H9 (cell line): ENCODE measurements at regions not wholly inside any gene's neighbourhood (a gene's known extent, or its start where the extent isn't known, plus 50 kb on each side); places are given as distances from the start of the nearest gene placed in this dataset.

Experiments used
- DNase-seq: peaks from one replicate; pipeline ENCODE4 v3.0.0-alpha.2; 2017
- H2AFZ ChIP-seq: one replicate; pipeline ENCODE4 v1.6.1; 2013; ENCODE audit warnings: mild to moderate bottlenecking, low read length, control low read depth, moderate library complexity
- H2AK5ac ChIP-seq: 2 replicates; pipeline ENCODE4 v1.6.1; 2013; ENCODE audit warnings: low read length, control low read depth, mixed read lengths; ENCODE audit not compliant: insufficient read length
- H2BK120ac ChIP-seq: one replicate; pipeline ENCODE4 v1.6.1; 2013; ENCODE audit warnings: low read depth, mild to moderate bottlenecking, low read length, control low read depth, inconsistent platforms; ENCODE audit not compliant: poor library complexity, severe bottlenecking
- H2BK12ac ChIP-seq: 2 replicates; pipeline ENCODE4 v1.6.1; 2013; ENCODE audit warnings: low read length, control low read depth, mixed read lengths, low read depth; ENCODE audit not compliant: insufficient read length
- H2BK15ac ChIP-seq: 2 replicates; pipeline ENCODE4 v1.6.1; 2013; ENCODE audit warnings: low read depth, low read length, control low read depth
- H2BK20ac ChIP-seq: one replicate; pipeline ENCODE4 v1.6.1; 2013; ENCODE audit warnings: low read depth, mild to moderate bottlenecking, low read length, control low read depth, inconsistent platforms; ENCODE audit not compliant: poor library complexity, severe bottlenecking
- H2BK5ac ChIP-seq: 2 replicates; pipeline ENCODE4 v1.6.1; 2013; ENCODE audit warnings: low read length, control low read depth, mixed read lengths; ENCODE audit not compliant: insufficient read length
- H3K14ac ChIP-seq: 2 replicates; pipeline ENCODE4 v1.6.1; 2013; ENCODE audit warnings: low read length, control low read depth; ENCODE audit not compliant: insufficient read depth
- H3K18ac ChIP-seq: 2 replicates; pipeline ENCODE4 v1.6.1; 2013; ENCODE audit warnings: low read depth, mild to moderate bottlenecking, mixed read lengths, low read length, control low read depth; ENCODE audit not compliant: insufficient read length
- H3K23ac ChIP-seq: 2 replicates; pipeline ENCODE4 v1.6.1; 2013; ENCODE audit warnings: low read length, control low read depth, mixed read lengths, low read depth; ENCODE audit not compliant: insufficient read length
- H3K23me2 ChIP-seq: 2 replicates; pipeline ENCODE4 v1.6.1; 2013; ENCODE audit warnings: low read depth, mild to moderate bottlenecking, mixed read lengths, low read length, control low read depth; ENCODE audit not compliant: insufficient read length, poor library complexity, severe bottlenecking
- H3K27ac ChIP-seq: 2 replicates; pipeline ENCODE4 v1.5.1; 2013; ENCODE audit warnings: low read length, control low read depth, mixed read lengths, low read depth; ENCODE audit not compliant: insufficient read length
- H3K27me3 ChIP-seq: 2 replicates; pipeline ENCODE4 v1.6.1; 2013; ENCODE audit warnings: low read length, control low read depth, inconsistent platforms; ENCODE audit not compliant: insufficient read depth
- H3K4ac ChIP-seq: 2 replicates; pipeline ENCODE4 v1.6.1; 2013; ENCODE audit warnings: low read depth, mild to moderate bottlenecking, control low read depth, inconsistent platforms, low read length, moderate library complexity
- H3K4me1 ChIP-seq: 2 replicates; pipeline ENCODE4 v1.6.1; 2013; ENCODE audit warnings: low read length, control low read depth, inconsistent platforms; ENCODE audit not compliant: insufficient read depth
- H3K4me2 ChIP-seq: 2 replicates; pipeline ENCODE4 v1.6.1; 2013; ENCODE audit warnings: low read length, control low read depth, mixed read lengths; ENCODE audit not compliant: insufficient read length, insufficient read depth
- H3K56ac ChIP-seq: 2 replicates; pipeline ENCODE4 v1.6.1; 2013; ENCODE audit warnings: low read depth, mild to moderate bottlenecking, mixed read lengths, low read length, control low read depth; ENCODE audit not compliant: insufficient read length
- H3K79me1 ChIP-seq: 2 replicates; pipeline ENCODE4 v1.6.1; 2013; ENCODE audit warnings: low read depth, mild to moderate bottlenecking, moderate library complexity, low read length, control low read depth, inconsistent platforms; ENCODE audit not compliant: insufficient read depth, poor library complexity, severe bottlenecking
- H3K79me2 ChIP-seq: 2 replicates; pipeline ENCODE4 v1.6.1; 2013; ENCODE audit warnings: low read length, control low read depth, inconsistent platforms; ENCODE audit not compliant: insufficient read depth
- H3K9ac ChIP-seq: 2 replicates; pipeline ENCODE4 v1.6.1; 2013; ENCODE audit warnings: low read length, control low read depth, mixed read lengths; ENCODE audit not compliant: insufficient read length; ENCODE audit errors: extremely low read depth
- H3K9me3 ChIP-seq: one replicate; pipeline ENCODE4 v1.6.1; 2013; ENCODE audit warnings: low read depth, low read length, inconsistent platforms; ENCODE audit not compliant: control insufficient read depth
- H3T11ph ChIP-seq: one replicate; pipeline ENCODE4 v1.6.1; 2013; ENCODE audit warnings: mild to moderate bottlenecking, low read length, control low read depth, inconsistent platforms
- H4K20me1 ChIP-seq: one replicate; pipeline ENCODE4 v1.6.1; 2013; ENCODE audit not compliant: control insufficient read depth, insufficient read length, insufficient read depth
- H4K5ac ChIP-seq: 2 replicates; pipeline ENCODE4 v1.6.1; 2013; ENCODE audit warnings: low read depth, mild to moderate bottlenecking, mixed read lengths, low read length, control low read depth; ENCODE audit not compliant: insufficient read length
- H4K8ac ChIP-seq: replicated peaks from 2 replicates; pipeline ENCODE4 v1.6.1; 2013; ENCODE audit warnings: low read length, control low read depth, mixed read lengths, low read depth; ENCODE audit not compliant: insufficient read length
- H4K91ac ChIP-seq: 2 replicates; pipeline ENCODE4 v1.6.1; 2013; ENCODE audit warnings: low read depth, mild to moderate bottlenecking, moderate library complexity, mixed read lengths, low read length, control low read depth; ENCODE audit not compliant: insufficient read length
- H3K27ac Mint-ChIP-seq, 3 experiments: 2 replicates in 2 of 3; 3 replicates in 1 of 3; pipeline ENCODE4 v1.8.0; 2020 to 2021; ENCODE audit warnings: mixed read lengths in 3 of 3, mild to moderate bottlenecking in 1 of 3, moderate library complexity in 1 of 3
- H3K27me3 Mint-ChIP-seq: 2 replicates; pipeline ENCODE4 v1.8.0; 2021; ENCODE audit warnings: low read depth, mild to moderate bottlenecking, moderate library complexity, mixed read lengths
- H3K36me3 Mint-ChIP-seq, 3 experiments: 2 replicates in 2 of 3; 3 replicates in 1 of 3; pipeline ENCODE4 v1.8.0; 2020 to 2021; ENCODE audit warnings: low read depth in 3 of 3, mixed read lengths in 3 of 3; ENCODE audit not compliant: insufficient read depth in 1 of 3
- H3K4me1 Mint-ChIP-seq, 2 experiments: 2 replicates each; pipeline ENCODE4 v1.8.0; 2020; ENCODE audit warnings: mixed read lengths in 2 of 2
- H3K4me3 Mint-ChIP-seq, 2 experiments: 2 replicates in 1 of 2; 3 replicates in 1 of 2; pipeline ENCODE4 v1.8.0; 2020 to 2021; ENCODE audit warnings: mild to moderate bottlenecking in 2 of 2, mixed read lengths in 2 of 2, moderate library complexity in 1 of 2
- H3K9me3 Mint-ChIP-seq, 2 experiments: 2 replicates in 1 of 2; 3 replicates in 1 of 2; pipeline ENCODE4 v1.8.0; 2020; ENCODE audit warnings: mild to moderate bottlenecking in 2 of 2, mixed read lengths in 2 of 2, moderate library complexity in 1 of 2
- WGBS: extraction: QIAGEN DNeasy Blood & Tissue Kit; methylation state at CpG from one replicate; pipeline ENCODE4 v1.1.7; 2013; ENCODE audit warnings: missing lambda C conversion rate, low lambda C conversion rate, mixed read lengths; ENCODE audit not compliant: insufficient read length; ENCODE audit errors: extremely low coverage; 5-methylcytosine and 5-hydroxymethylcytosine counted together
- TF ChIP-seq, protein P1 (sequence below): fragments of 200-600 bp; sonication (generic); conservative IDR thresholded peaks from 3 replicates; pipeline ENCODE4 v1.8.0; 2021; ENCODE audit warnings: antibody characterized with exemption, mild to moderate bottlenecking

DNA sequence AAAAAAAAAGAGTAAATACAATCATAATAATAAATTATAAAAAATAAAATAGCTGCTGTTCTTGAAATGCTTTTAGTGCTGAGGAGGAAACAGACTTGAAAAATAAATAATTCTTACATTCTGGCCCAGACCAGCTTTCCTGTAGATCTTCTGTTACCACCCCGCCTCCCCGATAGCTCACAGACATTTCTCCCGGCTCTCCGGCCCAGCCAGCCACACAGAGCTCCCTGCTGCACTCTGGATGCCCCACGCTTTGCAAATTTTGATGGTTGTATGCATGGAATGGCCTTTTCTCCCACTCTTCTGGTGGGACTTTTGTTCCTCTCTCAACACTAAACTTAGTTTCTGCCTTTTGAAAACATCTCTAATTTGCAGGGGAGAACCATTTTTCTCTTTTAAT lies 249.3 kb downstream of the ATP23 start:
- Histone ChIP-seq H3K14ac (no peak overlapping the region), H3T11ph (no peak overlapping the region), H3K23me2 (no peaks in the 10 kb centered on the region), H3K18ac (no peak overlapping the region), H3K4me2 (no peak overlapping the region), H3K27me3 (no peaks in the 10 kb centered on the region), H3K23ac (no peak overlapping the region), H3K56ac (no peak overlapping the region), H4K20me1 (no peaks in the 10 kb centered on the region), H2BK120ac (no peak overlapping the region), H3K9me3 (no peaks in the 10 kb centered on the region), H3K79me2 (no peaks in the 10 kb centered on the region), H3K9ac (no peak overlapping the region), H3K27ac (no peak overlapping the region), H2BK5ac (no peak overlapping the region), H2AFZ (no peak overlapping the region), H4K8ac (no peak overlapping the region), H3K79me1 (no peaks in the 10 kb centered on the region), H2BK15ac (no peak overlapping the region), H4K5ac (no peak overlapping the region), H2BK12ac (no peak overlapping the region), H2AK5ac (no peak overlapping the region), H3K4me1 (no peaks in the 10 kb centered on the region), H4K91ac (no peak overlapping the region), H2BK20ac (no peak overlapping the region), H3K4ac (no peak overlapping the region)
- H3K4me1 Mint-ChIP-seq, result no peaks in the 10 kb centered on the region
- H3K27ac Mint-ChIP-seq, result no peak overlapping the region
- no peak overlapping the region for H3K4me3 Mint-ChIP-seq
- TF ChIP-seq, protein P1, sequence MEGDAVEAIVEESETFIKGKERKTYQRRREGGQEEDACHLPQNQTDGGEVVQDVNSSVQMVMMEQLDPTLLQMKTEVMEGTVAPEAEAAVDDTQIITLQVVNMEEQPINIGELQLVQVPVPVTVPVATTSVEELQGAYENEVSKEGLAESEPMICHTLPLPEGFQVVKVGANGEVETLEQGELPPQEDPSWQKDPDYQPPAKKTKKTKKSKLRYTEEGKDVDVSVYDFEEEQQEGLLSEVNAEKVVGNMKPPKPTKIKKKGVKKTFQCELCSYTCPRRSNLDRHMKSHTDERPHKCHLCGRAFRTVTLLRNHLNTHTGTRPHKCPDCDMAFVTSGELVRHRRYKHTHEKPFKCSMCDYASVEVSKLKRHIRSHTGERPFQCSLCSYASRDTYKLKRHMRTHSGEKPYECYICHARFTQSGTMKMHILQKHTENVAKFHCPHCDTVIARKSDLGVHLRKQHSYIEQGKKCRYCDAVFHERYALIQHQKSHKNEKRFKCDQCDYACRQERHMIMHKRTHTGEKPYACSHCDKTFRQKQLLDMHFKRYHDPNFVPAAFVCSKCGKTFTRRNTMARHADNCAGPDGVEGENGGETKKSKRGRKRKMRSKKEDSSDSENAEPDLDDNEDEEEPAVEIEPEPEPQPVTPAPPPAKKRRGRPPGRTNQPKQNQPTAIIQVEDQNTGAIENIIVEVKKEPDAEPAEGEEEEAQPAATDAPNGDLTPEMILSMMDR, result no peak
- peaks cover 14 to 18% of the 10 kb centered on the region in 2 experiments for H3K9me3 Mint-ChIP-seq
- no peaks in the 10 kb centered on the region; the same call in 1 of the 2 replicates for H3K27me3 Mint-ChIP-seq
- peaks cover 0 to 4% (median 2%) of the 10 kb centered on the region in 3 experiments; a peak in 1 of 7 replicates for H3K36me3 Mint-ChIP-seq
- WGBS, result no CpG with 5 or more reads among the region's 5 CpGs
- no peak for DNase-seq
